Upper lobe of left lung (tissue), 6 donors: ENCODE measurements at regions not wholly inside any gene's neighbourhood (a gene's known extent, or its start where the extent isn't known, plus 50 kb on each side); places are given as distances from the start of the nearest gene placed in this dataset.

Source experiments
- ATAC-seq, 2 donors: fragments of 200-7000 bp; cut with Tn5 transposase; one replicate each; pipeline ENCODE4 v1.9.1; 2022; ENCODE audit warnings: mild to moderate bottlenecking in 2 of 2, moderate library complexity in 2 of 2; ENCODE audit not compliant: low FRiP score in 2 of 2
- DNase-seq, 2 donors: peaks; one replicate each; pipeline ENCODE4 v3.0.0-alpha.2; 2019 to 2020
- H3K27ac ChIP-seq, 4 donors: fragments of 200-600 bp; sonication (generic); one replicate each; pipeline ENCODE4 v1.5.1; 2016 to 2019
- H3K27me3 ChIP-seq, 4 donors: fragments of 200-600 bp; sonication (generic); one replicate each; pipeline ENCODE4 v1.5.1; 2017 to 2019
- H3K36me3 ChIP-seq, 4 donors: fragments of 200-600 bp; sonication (generic); one replicate each; pipeline ENCODE4 v1.5.1; 2016 to 2019
- H3K4me1 ChIP-seq, 4 donors: fragments of 200-600 bp; sonication (generic); one replicate each; pipeline ENCODE4 v1.5.1; 2018 to 2019
- H3K4me3 ChIP-seq, 4 donors: fragments of 200-600 bp; sonication (generic); one replicate each; pipeline ENCODE4 v1.5.1; 2017 to 2019; ENCODE audit warnings: mild to moderate bottlenecking in 2 of 4, moderate library complexity in 1 of 4
- H3K9me3 ChIP-seq, 4 donors: fragments of 200-600 bp; sonication (generic); one replicate each; pipeline ENCODE4 v1.5.1; 2018 to 2019
- EP300 ChIP-seq, 4 donors: sonication (generic); formaldehyde crosslinking; IDR thresholded peaks; one replicate each; pipeline ENCODE4 v1.5.1; 2017; ENCODE audit warnings: antibody characterized with exemption in 4 of 4, control low read depth in 2 of 4
- POLR2A ChIP-seq, 4 donors: fragments of 450-650 bp; IDR thresholded peaks; one replicate each; pipeline ENCODE4 v1.5.1; 2016 to 2017; ENCODE audit warnings: antibody characterized with exemption in 4 of 4, mild to moderate bottlenecking in 2 of 4
- POLR2AphosphoS5 ChIP-seq, 2 donors: sonication (generic); formaldehyde crosslinking; IDR thresholded peaks; one replicate each; pipeline ENCODE4 v1.5.1; 2017; ENCODE audit warnings: antibody characterized with exemption in 2 of 2
- WGBS, 2 donors: methylation state at CpG; one replicate each; pipeline ENCODE4 v1.1.5; 2017 to 2018; 5-methylcytosine and 5-hydroxymethylcytosine counted together
- TF ChIP-seq, protein P1 (sequence below), 6 experiments: fragments of 450-650 bp in 4 of 6; fragments of 200-600 bp in 2 of 6; sonication (generic) in 2 of 6; IDR thresholded peaks; one replicate each; pipeline ENCODE4 v1.5.1; 2016 to 2019; ENCODE audit warnings: antibody characterized with exemption in 6 of 6
- donor health status: DM: no; HTN: no; CAD: no; lungs with moderate emphysema.
- donor health status: DM: no; HTN: yes; CAD: no; lungs with severe emphysema.

DNA sequence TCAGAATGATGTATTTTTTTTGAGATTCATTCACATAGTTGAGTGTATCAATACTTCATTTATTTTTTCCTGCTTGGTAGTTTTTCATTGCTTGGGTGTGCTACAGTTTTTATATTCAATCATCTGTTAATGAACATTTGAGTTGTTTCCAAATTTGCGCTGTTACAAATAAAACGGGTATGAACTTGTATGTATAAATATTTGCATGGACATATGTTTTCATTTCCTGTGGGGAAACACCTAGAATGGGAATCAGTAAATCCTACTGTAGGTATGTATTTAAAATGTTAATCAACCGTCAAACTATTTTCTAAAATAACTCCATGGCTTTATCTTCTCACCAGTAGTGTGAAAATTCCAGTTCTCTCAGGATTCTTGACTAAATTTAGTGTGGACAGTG lies 826.3 kb downstream of the EFNB2 start:
- Histone ChIP-seq H3K4me1 (no peaks in the 10 kb centered on the region), H3K9me3 (no peaks in the 10 kb centered on the region), H3K27me3 (no peaks in the 10 kb centered on the region), H3K4me3 (no peak overlapping the region), H3K36me3 (no peaks in the 10 kb centered on the region), H3K27ac (no peak overlapping the region)
- WGBS, 2 donors: 78 to 84% methylated on average over 3 of the region's 3 CpGs
- no peak for TF ChIP-seq POLR2A (IDR thresholded peaks at IDR 0.05)
- TF ChIP-seq, protein P1, sequence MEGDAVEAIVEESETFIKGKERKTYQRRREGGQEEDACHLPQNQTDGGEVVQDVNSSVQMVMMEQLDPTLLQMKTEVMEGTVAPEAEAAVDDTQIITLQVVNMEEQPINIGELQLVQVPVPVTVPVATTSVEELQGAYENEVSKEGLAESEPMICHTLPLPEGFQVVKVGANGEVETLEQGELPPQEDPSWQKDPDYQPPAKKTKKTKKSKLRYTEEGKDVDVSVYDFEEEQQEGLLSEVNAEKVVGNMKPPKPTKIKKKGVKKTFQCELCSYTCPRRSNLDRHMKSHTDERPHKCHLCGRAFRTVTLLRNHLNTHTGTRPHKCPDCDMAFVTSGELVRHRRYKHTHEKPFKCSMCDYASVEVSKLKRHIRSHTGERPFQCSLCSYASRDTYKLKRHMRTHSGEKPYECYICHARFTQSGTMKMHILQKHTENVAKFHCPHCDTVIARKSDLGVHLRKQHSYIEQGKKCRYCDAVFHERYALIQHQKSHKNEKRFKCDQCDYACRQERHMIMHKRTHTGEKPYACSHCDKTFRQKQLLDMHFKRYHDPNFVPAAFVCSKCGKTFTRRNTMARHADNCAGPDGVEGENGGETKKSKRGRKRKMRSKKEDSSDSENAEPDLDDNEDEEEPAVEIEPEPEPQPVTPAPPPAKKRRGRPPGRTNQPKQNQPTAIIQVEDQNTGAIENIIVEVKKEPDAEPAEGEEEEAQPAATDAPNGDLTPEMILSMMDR (IDR thresholded peaks at IDR 0.05): no peak
- no peak for TF ChIP-seq EP300 (IDR thresholded peaks at IDR 0.05)
- no peak for TF ChIP-seq POLR2AphosphoS5 (IDR thresholded peaks at IDR 0.05)
- ATAC-seq (no peak), DNase-seq (no peak)

DNA sequence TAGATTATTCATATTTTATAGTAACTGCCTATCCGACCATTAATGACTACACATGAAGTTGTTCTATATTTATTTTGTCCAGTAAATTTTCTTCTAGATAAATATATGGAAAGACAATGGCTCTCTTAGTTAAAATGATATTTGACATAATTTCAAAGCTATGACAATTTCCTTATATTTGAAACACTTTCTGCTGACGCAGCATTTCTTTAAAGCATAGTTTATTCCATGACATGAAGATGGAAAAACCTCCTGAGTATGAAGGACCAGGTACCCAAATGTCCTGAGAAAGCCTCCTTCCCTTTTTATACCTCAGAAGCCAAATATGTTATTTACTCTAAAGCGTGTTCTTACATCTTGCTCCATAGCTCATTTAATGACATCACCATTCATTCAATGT lies 831.6 kb downstream of the EFNB2 start:
- TF ChIP-seq, protein P1 (IDR thresholded peaks at IDR 0.05): no peak
- TF ChIP-seq POLR2A (IDR thresholded peaks at IDR 0.05): no peak
- TF ChIP-seq EP300 (IDR thresholded peaks at IDR 0.05): no peak
- no peak for TF ChIP-seq POLR2AphosphoS5 (IDR thresholded peaks at IDR 0.05)
- no peaks in the 10 kb centered on the region for H3K4me1 ChIP-seq
- no peaks in the 10 kb centered on the region for H3K9me3 ChIP-seq
- no peak overlapping the region for H3K27ac ChIP-seq
- no peaks in the 10 kb centered on the region for H3K27me3 ChIP-seq
- no peak overlapping the region for H3K4me3 ChIP-seq
- no peak for ATAC-seq
- DNase-seq: no peak
- WGBS, 2 donors: 91 to 93% methylated on average over 3 of the region's 3 CpGs
- H3K36me3 ChIP-seq: no peaks in the 10 kb centered on the region

DNA sequence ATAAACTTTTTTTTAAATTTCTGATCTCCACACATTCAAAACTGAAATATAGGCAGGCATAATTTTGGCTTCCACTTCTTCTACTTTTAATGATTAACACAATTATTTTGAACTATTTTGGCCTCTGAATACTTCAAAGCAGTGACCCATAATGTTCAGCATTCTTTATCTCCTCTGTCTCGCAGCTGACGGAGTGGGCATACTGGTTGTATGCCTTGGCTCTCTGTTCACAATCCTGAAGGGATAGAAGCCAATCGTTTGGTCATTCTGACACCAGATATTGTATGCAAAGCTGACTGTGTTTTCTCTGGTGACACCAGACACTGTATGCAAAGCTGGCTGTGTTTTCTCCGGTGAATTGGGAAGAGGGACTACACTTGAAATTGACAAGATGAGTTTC lies 833.0 kb downstream of the EFNB2 start:
- Histone ChIP-seq H3K4me1 (no peaks in the 10 kb centered on the region), H3K27me3 (no peaks in the 10 kb centered on the region), H3K9me3 (no peaks in the 10 kb centered on the region), H3K36me3 (no peaks in the 10 kb centered on the region), H3K4me3 (no peak overlapping the region), H3K27ac (no peak overlapping the region)
- WGBS, 2 donors: 59 to 61% methylated on average over 4 of the region's 4 CpGs
- DNase-seq (no peak), ATAC-seq (no peak)
- TF ChIP-seq POLR2A (IDR thresholded peaks at IDR 0.05): no peak
- no peak for TF ChIP-seq EP300 (IDR thresholded peaks at IDR 0.05)
- no peak for TF ChIP-seq POLR2AphosphoS5 (IDR thresholded peaks at IDR 0.05)
- TF ChIP-seq, protein P1 (IDR thresholded peaks at IDR 0.05): no peak

DNA sequence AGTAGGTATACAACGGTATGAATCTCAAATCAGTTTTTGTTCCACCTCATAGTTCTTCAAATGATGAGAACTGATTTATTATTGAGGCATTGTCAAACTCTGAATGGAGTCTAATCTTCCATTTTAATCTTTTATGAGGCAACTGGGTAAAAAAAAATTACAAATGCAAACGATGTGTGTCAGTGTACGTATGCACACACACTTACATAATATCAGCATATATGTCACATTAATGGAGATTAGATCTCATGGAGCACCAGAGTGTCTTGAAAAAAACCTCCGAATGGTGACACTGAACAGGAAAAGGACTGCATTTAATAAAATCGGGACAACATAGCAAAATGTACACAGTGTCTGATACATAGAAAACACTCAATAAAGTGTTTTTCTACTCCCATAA lies 842.7 kb downstream of the EFNB2 start:
- Histone ChIP-seq H3K4me3 (no peak overlapping the region), H3K36me3 (no peaks in the 10 kb centered on the region), H3K27ac (no peak overlapping the region), H3K27me3 (no peaks in the 10 kb centered on the region), H3K4me1 (no peaks in the 10 kb centered on the region), H3K9me3 (no peaks in the 10 kb centered on the region)
- ATAC-seq (no peak), DNase-seq (no peak)
- no peak for TF ChIP-seq POLR2A (IDR thresholded peaks at IDR 0.05)
- 74 to 84% methylated on average over 5 of the region's 5 CpGs for WGBS, 2 donors

DNA sequence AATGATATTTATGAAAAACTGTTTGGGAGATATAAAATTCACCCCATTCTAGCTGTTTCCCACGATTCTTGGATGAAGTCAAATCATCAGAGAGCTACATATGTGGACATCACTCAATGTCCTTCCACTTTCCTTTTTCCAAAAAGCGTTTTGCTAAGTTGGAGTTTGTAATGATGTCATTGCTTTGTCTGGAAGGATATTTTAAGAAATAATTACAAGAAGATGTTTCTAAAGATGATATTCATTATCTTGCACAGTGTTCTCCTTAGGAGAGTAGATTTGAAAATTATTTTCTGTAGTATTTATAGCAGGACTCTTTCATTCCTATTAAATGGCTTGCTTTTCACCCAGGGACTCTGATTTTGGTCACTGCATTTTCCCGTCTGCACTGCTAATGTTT lies 851.2 kb downstream of the EFNB2 start:
- no peaks in the 10 kb centered on the region for H3K36me3 ChIP-seq
- DNase-seq (no peak), ATAC-seq (no peak)
- H3K27me3 ChIP-seq: no peaks in the 10 kb centered on the region
- H3K9me3 ChIP-seq: no peaks in the 10 kb centered on the region
- 89% methylated on average over 3 of the region's 3 CpGs for WGBS, 2 donors
- no peaks in the 10 kb centered on the region for H3K4me1 ChIP-seq
- H3K27ac ChIP-seq: no peak overlapping the region
- TF ChIP-seq POLR2A (IDR thresholded peaks at IDR 0.05): no peak
- no peak for TF ChIP-seq POLR2AphosphoS5 (IDR thresholded peaks at IDR 0.05)
- TF ChIP-seq, protein P1 (IDR thresholded peaks at IDR 0.05): no peak
- TF ChIP-seq EP300 (IDR thresholded peaks at IDR 0.05): no peak
- no peak overlapping the region for H3K4me3 ChIP-seq
